RWPE1 (cell line): ENCODE measurements at regions not wholly inside any gene's neighbourhood (a gene's known extent, or its start where the extent isn't known, plus 50 kb on each side); places are given as distances from the start of the nearest gene placed in this dataset.
"Not testable (repeated sequence)": the region's sequence is repeated elsewhere in the genome, so short reads cannot be mapped to it uniquely, and the experiment has no call there.

Experiments
- CTCF ChIA-PET: fragments of 350-600 bp; sonication (Branson Sonifier 250); formaldehyde crosslinking; extraction: SDS; loops from one replicate; lab custom pipeline; 2021; lab: Yijun Ruan, JAX
- POLR2A ChIA-PET: fragments of 400-600 bp; formaldehyde crosslinking; extraction: SDS; loops from one replicate; lab custom pipeline; 2020; ENCODE audit warnings: antibody characterized with exemption; ENCODE audit not compliant: low non-redundant PET; lab: Yijun Ruan, JAX
- DNase-seq: peaks from one replicate; pipeline ENCODE4 v3.0.0; 2012; ENCODE audit warnings: low spot score
- H3K27ac ChIP-seq: fragments of 450-650 bp; 2 replicates; pipeline ENCODE4 v1.5.1; 2017
- CTCF ChIP-seq: fragments of 450-650 bp; conservative IDR thresholded peaks from 2 replicates; pipeline ENCODE4 v1.5.1; 2017; ENCODE audit warnings: low read depth, mild to moderate bottlenecking

- ChIA-PET POLR2A (no interaction called here), CTCF (no interaction called here)
- TF ChIP-seq CTCF: no peak
- no peak for DNase-seq
- H3K27ac ChIP-seq: no peak overlapping the region
Observed at GRCh38 chr17:20914658-20915057, 128.2 kb downstream of the USP22 start.

- ChIA-PET CTCF (no interaction called here), POLR2A (no interaction called here)
- no peak for DNase-seq
Observed at GRCh38 chr17:20916383-20916782, 126.4 kb downstream of the USP22 start.

GRCh38 chr17:20917610-20918306 is 125.1 kb downstream of the USP22 start:
- H3K27ac ChIP-seq, DNase-seq, POLR2A ChIA-PET, CTCF ChIA-PET: not testable (repeated sequence)

More at GRCh38 chr17:20916383-20916782, 126.4 kb downstream of the USP22 start:
- TF ChIP-seq CTCF: no peak
- peak overlapping the region; percentile 61; the same call in 1 of the 2 replicates for H3K27ac ChIP-seq

- no peak for TF ChIP-seq CTCF
- DNase-seq: no peak
- no peak overlapping the region for H3K27ac ChIP-seq
- ChIA-PET CTCF (no interaction called here), POLR2A (no interaction called here)
Observed at GRCh38 chr17:20920095-20920814, 122.6 kb downstream of the USP22 start.

- TF ChIP-seq CTCF: no peak
- H3K27ac ChIP-seq: no peak overlapping the region
- ChIA-PET POLR2A (no interaction called here), CTCF (no interaction called here)
- DNase-seq: no peak
Observed at GRCh38 chr17:20920815-20921199, 122.0 kb downstream of the USP22 start.

- CTCF ChIA-PET: interaction anchor here (0.5 kb wide), 1 partner anchor 198 kb away, joined by 6 read pairs; no protein-coding TSS in a partner anchor
Observed at GRCh38 chr17:20922128-20922670, 120.6 kb downstream of the USP22 start.

More at GRCh38 chr17:20922128-20922670, 120.6 kb downstream of the USP22 start:
- TF ChIP-seq CTCF: no peak
- DNase-seq: no peak
- POLR2A ChIA-PET: no interaction called here
- H3K27ac ChIP-seq: no peak overlapping the region; the same call in 1 of the 2 replicates
